K562 (cell line): ENCODE measurements at regions not wholly inside any gene's neighbourhood (a gene's known extent, or its start where the extent isn't known, plus 50 kb on each side); places are given as distances from the start of the nearest gene placed in this dataset.

Experiments used
- ELK1 ChIP-seq: sonication (generic); formaldehyde crosslinking; IDR thresholded peaks from 2 replicates; pipeline ENCODE4 v1.8.1; 2022; ENCODE audit warnings: missing genetic modification reagents
- HDAC6 ChIP-seq: IDR thresholded peaks from 2 replicates; pipeline ENCODE4 v1.6.1; 2012; ENCODE audit warnings: low read depth, mild to moderate bottlenecking, control low read depth, inconsistent platforms, low read length, moderate library complexity
- HNRNPUL1 ChIP-seq: fragments of 200-400 bp; formaldehyde crosslinking; IDR thresholded peaks from 2 replicates; pipeline ENCODE4 v1.6.1; 2017; ENCODE audit warnings: low read length
- KDM5B ChIP-seq: fragments of 200-600 bp; sonication (generic); IDR thresholded peaks from 2 replicates; pipeline ENCODE4 v1.6.1; 2012; ENCODE audit warnings: low read depth, mild to moderate bottlenecking, moderate library complexity, low read length, control low read depth, inconsistent platforms; ENCODE audit not compliant: insufficient replicate concordance
- OTX1 ChIP-seq: fragments of 450-650 bp; formaldehyde crosslinking; IDR thresholded peaks from 2 replicates; pipeline ENCODE4 v1.4.0; 2022; ENCODE audit warnings: mild to moderate bottlenecking
- RFX7 ChIP-seq: fragments of 250-450 bp; sonication (Bioruptor Pico); IDR thresholded peaks from 2 replicates; pipeline ENCODE4 v1.5.1; 2021; ENCODE audit warnings: mild to moderate bottlenecking
- TFE3 ChIP-seq: fragments of 450-650 bp; formaldehyde crosslinking; IDR thresholded peaks from 2 replicates; pipeline ENCODE4 v1.4.0; 2020; ENCODE audit warnings: mild to moderate bottlenecking, mixed read lengths
- ZC3H4 ChIP-seq: sonication (generic); formaldehyde crosslinking; IDR thresholded peaks from 2 replicates; pipeline ENCODE4 v1.9.0; 2021; ENCODE audit warnings: missing genetic modification reagents, borderline replicate concordance
- ZFX ChIP-seq: sonication (generic); formaldehyde crosslinking; IDR thresholded peaks from 2 replicates; pipeline ENCODE4 v1.8.0; 2022; ENCODE audit warnings: mild to moderate bottlenecking, missing genetic modification reagents, moderate library complexity
- ZNF146 ChIP-seq: IDR thresholded peaks from one replicate; pipeline ENCODE4 v1.6.1; 2018; ENCODE audit warnings: missing compliant biosample characterization; ENCODE audit not compliant: unreplicated experiment
- ZNF395 ChIP-seq: fragments of 200-800 bp; sonication (Bioruptor generic); IDR thresholded peaks from 2 replicates; pipeline ENCODE4 v1.6.1; 2017; ENCODE audit warnings: missing genetic modification characterization, missing compliant biosample characterization
- ZNF408 ChIP-seq: fragments of 250-450 bp; sonication (Bioruptor Pico); IDR thresholded peaks from 2 replicates; pipeline ENCODE4 v1.4.0; 2020; ENCODE audit warnings: low read depth, mild to moderate bottlenecking, moderate library complexity
- ZNF583 ChIP-seq: fragments of 250-450 bp; sonication (Bioruptor Pico); IDR thresholded peaks from 2 replicates; pipeline ENCODE4 v1.4.0; 2020
- ZNF740 ChIP-seq, 3 experiments: fragments of 200-800 bp in 1 of 3; sonication (Bioruptor generic) in 1 of 3; sonication (generic) in 1 of 3; formaldehyde crosslinking in 1 of 3; IDR thresholded peaks; 2 replicates each; pipeline versions ENCODE4 v1.6.1 to v1.8.0; 2016 to 2022; ENCODE audit warnings: mild to moderate bottlenecking in 2 of 3, missing compliant biosample characterization in 2 of 3, missing genetic modification characterization in 2 of 3, missing genetic modification reagents in 1 of 3
- TF ChIP-seq, protein P1 (sequence below): sonication (generic); formaldehyde crosslinking; IDR thresholded peaks from 2 replicates; pipeline ENCODE4 v1.8.0; 2022; ENCODE audit warnings: missing genetic modification reagents, mild to moderate bottlenecking, borderline replicate concordance

- TF ChIP-seq ELK1 (CRISPR knock-in tag) (no peak), ZFX (CRISPR knock-in tag) (no peak), ZNF146 (CRISPR knock-in tag) (no peak), HDAC6 (no peak), ZNF408 (CRISPR knock-in tag) (no peak), ZNF740 (CRISPR knock-in tag; IDR thresholded peaks at IDR 0.05) (no peak), ZNF740 (tag; IDR thresholded peaks at IDR 0.05) (0 out of 4 replicates have a peak, but pooled peaks of 1 of the 2 experiments have one; percentile 4), ZC3H4 (CRISPR knock-in tag) (no peak), HNRNPUL1 (no peak), RFX7 (CRISPR knock-in tag) (no peak), ZNF583 (CRISPR knock-in tag) (peak; percentile 66), ZNF395 (CRISPR knock-in tag) (peak; percentile 41; the same call in 1 of the 2 replicates), OTX1 (no peak), TFE3 (CRISPR knock-in tag) (no peak), KDM5B (no peak)
- TF ChIP-seq, protein P1, sequence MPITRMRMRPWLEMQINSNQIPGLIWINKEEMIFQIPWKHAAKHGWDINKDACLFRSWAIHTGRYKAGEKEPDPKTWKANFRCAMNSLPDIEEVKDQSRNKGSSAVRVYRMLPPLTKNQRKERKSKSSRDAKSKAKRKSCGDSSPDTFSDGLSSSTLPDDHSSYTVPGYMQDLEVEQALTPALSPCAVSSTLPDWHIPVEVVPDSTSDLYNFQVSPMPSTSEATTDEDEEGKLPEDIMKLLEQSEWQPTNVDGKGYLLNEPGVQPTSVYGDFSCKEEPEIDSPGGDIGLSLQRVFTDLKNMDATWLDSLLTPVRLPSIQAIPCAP (CRISPR knock-in tag), result no peak
Observed at GRCh38 chr2:105454801-105455485, 56.1 kb upstream of the FHL2 start (continued).
